Astrocyte of the cerebellum (primary cell): ENCODE measurements at regions not wholly inside any gene's neighbourhood (a gene's known extent, or its start where the extent isn't known, plus 50 kb on each side); places are given as distances from the start of the nearest gene placed in this dataset.

ENCODE experiments used
- DNase-seq: peaks from one replicate; pipeline ENCODE4 v3.0.0-alpha.2; 2011; ENCODE audit warnings: low read depth
- H3K4me3 ChIP-seq: 2 replicates; pipeline ENCODE4 v1.5.1; 2011; ENCODE audit warnings: mild to moderate bottlenecking, low read depth, low read length, moderate library complexity
- CTCF ChIP-seq: IDR thresholded peaks from 2 replicates; pipeline ENCODE4 v1.5.1; 2012; ENCODE audit warnings: low read length, low read depth, moderate library complexity, mild to moderate bottlenecking; ENCODE audit errors: missing control alignments
- in situ Hi-C: cut with HindIII; loops from 2 replicates; pipeline ENCODE4 v1.10.0; 2017; ENCODE audit warnings: low sequenced_read_pairs

GRCh38 chr20:56926501-56926900, 297.4 kb downstream of the TFAP2C start:
- H3K4me3 ChIP-seq, result no peak overlapping the region
- in situ Hi-C loops, result no loop called here
- no peak for DNase-seq
- no peak for TF ChIP-seq CTCF

GRCh38 chr20:56927127-56927526, 298.0 kb downstream of the TFAP2C start:
- no peak for DNase-seq
- TF ChIP-seq CTCF, result no peak
- in situ Hi-C loops, result no loop called here
- H3K4me3 ChIP-seq, result no peak overlapping the region

- no peak overlapping the region for H3K4me3 ChIP-seq
- DNase-seq, result no peak
- in situ Hi-C loops, result no loop called here
- TF ChIP-seq CTCF, result no peak
Measured at GRCh38 chr20:56928007-56928406, 298.9 kb downstream of the TFAP2C start.

GRCh38 chr20:56929606-56930005, 300.5 kb downstream of the TFAP2C start:
- DNase-seq, result no peak
- no peak overlapping the region for H3K4me3 ChIP-seq
- no peak for TF ChIP-seq CTCF
- in situ Hi-C loops, result no loop called here

GRCh38 chr20:56930876-56931275, 301.8 kb downstream of the TFAP2C start:
- H3K4me3 ChIP-seq, result no peak overlapping the region
- in situ Hi-C loops, result no loop called here
- DNase-seq, result no peak
- no peak for TF ChIP-seq CTCF

- H3K4me3 ChIP-seq, result no peak overlapping the region
- in situ Hi-C loops, result no loop called here
- TF ChIP-seq CTCF, result no peak
- DNase-seq, result no peak
Measured at GRCh38 chr20:56932575-56933330, 303.6 kb downstream of the TFAP2C start.

GRCh38 chr20:56933331-56933698, 304.2 kb downstream of the TFAP2C start:
- in situ Hi-C loops, result no loop called here
- no peak for TF ChIP-seq CTCF
- no peak for DNase-seq
- no peak overlapping the region for H3K4me3 ChIP-seq
